DND-41 (cell line): ENCODE measurements at regions not wholly inside any gene's neighbourhood (a gene's known extent, or its start where the extent isn't known, plus 50 kb on each side); places are given as distances from the start of the nearest gene placed in this dataset.
"Not testable (repeated sequence)": the region's sequence is repeated elsewhere in the genome, so short reads cannot be mapped to it uniquely, and the experiment has no call there.

Experiments used
- ATAC-seq: fragments of 200-7000 bp; cut with Tn5 transposase; 3 replicates; pipeline ENCODE4 v1.9.1; 2021; ENCODE audit warnings: low read depth; ENCODE audit not compliant: insufficient read depth
- DNase-seq: peaks from one replicate; pipeline ENCODE4 v3.0.0-alpha.2; 2020
- H2AFZ ChIP-seq: 2 replicates; pipeline ENCODE4 v1.6.0; 2012; ENCODE audit warnings: low read depth, low read length
- H3K27ac ChIP-seq: 2 replicates; pipeline ENCODE4 v1.5.1; 2012; ENCODE audit warnings: low read length, inconsistent platforms
- H3K27me3 ChIP-seq: fragments of 200-600 bp; sonication (generic); 2 replicates; pipeline ENCODE4 v1.6.0; 2012; ENCODE audit warnings: low read length, mild to moderate bottlenecking, inconsistent platforms; ENCODE audit not compliant: insufficient read depth, poor library complexity
- H3K36me3 ChIP-seq: 2 replicates; pipeline ENCODE4 v1.5.1; 2012; ENCODE audit warnings: low read length, inconsistent platforms; ENCODE audit not compliant: insufficient read depth
- H3K4me1 ChIP-seq: 2 replicates; pipeline ENCODE4 v1.5.1; 2012; ENCODE audit warnings: mild to moderate bottlenecking, low read length; ENCODE audit not compliant: insufficient read depth
- H3K4me2 ChIP-seq: 2 replicates; pipeline ENCODE4 v1.6.0; 2012; ENCODE audit warnings: mild to moderate bottlenecking, moderate library complexity, low read length, inconsistent platforms; ENCODE audit not compliant: insufficient read depth
- H3K4me3 ChIP-seq, 2 experiments: fragments of 200-600 bp in 1 of 2; shearing (Covaris generic) in 1 of 2; 2 replicates each; pipeline ENCODE4 v1.5.1; 2012 to 2016; ENCODE audit warnings: inconsistent platforms in 2 of 2, low read length in 2 of 2, mild to moderate bottlenecking in 2 of 2, low read depth in 1 of 2, moderate library complexity in 1 of 2
- H3K79me2 ChIP-seq: 2 replicates; pipeline ENCODE4 v1.6.0; 2012; ENCODE audit warnings: low read length, inconsistent platforms; ENCODE audit not compliant: insufficient read depth
- H3K9ac ChIP-seq: 2 replicates; pipeline ENCODE4 v1.6.0; 2012; ENCODE audit warnings: low read depth, mild to moderate bottlenecking, inconsistent platforms, low read length, moderate library complexity
- H3K9me3 ChIP-seq: 2 replicates; pipeline ENCODE4 v1.5.1; 2012; ENCODE audit warnings: low read length, moderate library complexity, mild to moderate bottlenecking, inconsistent platforms; ENCODE audit not compliant: insufficient read depth, severe bottlenecking
- H4K20me1 ChIP-seq: 2 replicates; pipeline ENCODE4 v1.6.0; 2012; ENCODE audit warnings: low read length; ENCODE audit not compliant: insufficient read depth
- CTCF ChIP-seq: IDR thresholded peaks from 2 replicates; pipeline ENCODE4 v1.5.1; 2012; ENCODE audit warnings: borderline replicate concordance, low read length, moderate library complexity, mild to moderate bottlenecking; ENCODE audit not compliant: poor library complexity, severe bottlenecking; ENCODE audit errors: extremely low read depth
- EZH2 ChIP-seq: IDR thresholded peaks from 3 replicates; pipeline ENCODE4 v1.6.1; 2012; ENCODE audit warnings: borderline replicate concordance, low read depth, mild to moderate bottlenecking, moderate library complexity, low read length, inconsistent platforms; ENCODE audit not compliant: severe bottlenecking

GRCh38 chr12:42019746-42020145, 124.9 kb downstream of the GXYLT1 start:
- Histone ChIP-seq H3K4me2 (no peak overlapping the region), H3K36me3 (no peaks in the 10 kb centered on the region), H3K4me3 (no peak overlapping the region), H4K20me1 (no peaks in the 10 kb centered on the region), H3K27me3 (no peaks in the 10 kb centered on the region), H3K9me3 (no peaks in the 10 kb centered on the region), H3K79me2 (no peaks in the 10 kb centered on the region), H3K27ac (no peak overlapping the region), H3K9ac (no peak overlapping the region), H3K4me1 (no peaks in the 10 kb centered on the region), H2AFZ (no peak overlapping the region)
- ATAC-seq (no peak), DNase-seq (no peak)
- TF ChIP-seq CTCF (no peak), EZH2 (no peak)

GRCh38 chr12:42017051-42017450, 127.6 kb downstream of the GXYLT1 start:
- Histone ChIP-seq H3K4me2 (no peak overlapping the region), H3K9ac (no peak overlapping the region), H3K79me2 (no peaks in the 10 kb centered on the region), H2AFZ (no peak overlapping the region), H3K4me3 (no peak overlapping the region), H3K36me3 (no peaks in the 10 kb centered on the region), H3K9me3 (no peaks in the 10 kb centered on the region), H3K27me3 (no peaks in the 10 kb centered on the region), H3K27ac (no peak overlapping the region), H4K20me1 (no peaks in the 10 kb centered on the region), H3K4me1 (no peaks in the 10 kb centered on the region)
- no peak for TF ChIP-seq EZH2
- no peak for TF ChIP-seq CTCF
- ATAC-seq (no peak), DNase-seq (no peak)

GRCh38 chr12:42015051-42015461, 129.6 kb downstream of the GXYLT1 start:
- ATAC-seq, result no peak
- TF ChIP-seq CTCF, result no peak
- no peak for TF ChIP-seq EZH2
- no peak overlapping the region for H3K27ac ChIP-seq
- no peak overlapping the region for H3K9ac ChIP-seq
- no peaks in the 10 kb centered on the region for H3K9me3 ChIP-seq
- H3K79me2 ChIP-seq, result no peaks in the 10 kb centered on the region
- H2AFZ ChIP-seq, result no peak overlapping the region
- DNase-seq, result no peak
- H3K4me1 ChIP-seq, result no peaks in the 10 kb centered on the region
- H3K27me3 ChIP-seq, result no peaks in the 10 kb centered on the region
- H3K4me3 ChIP-seq, result no peak overlapping the region
- H4K20me1 ChIP-seq, result no peaks in the 10 kb centered on the region
- no peaks in the 10 kb centered on the region for H3K36me3 ChIP-seq
- H3K4me2 ChIP-seq, result no peak overlapping the region

GRCh38 chr12:42012501-42012900, 132.2 kb downstream of the GXYLT1 start:
- not testable (repeated sequence) for H3K4me1 ChIP-seq

More at GRCh38 chr12:42012501-42012900, 132.2 kb downstream of the GXYLT1 start:
- not testable (repeated sequence) for ATAC-seq, DNase-seq, H3K9me3 ChIP-seq, H3K36me3 ChIP-seq, H3K9ac ChIP-seq, H3K27me3 ChIP-seq, H3K79me2 ChIP-seq, H3K4me2 ChIP-seq, H3K4me3 ChIP-seq, H2AFZ ChIP-seq, H4K20me1 ChIP-seq, H3K27ac ChIP-seq
